ENCODE measurements at regions not wholly inside any gene's neighbourhood (a gene's known extent, or its start where the extent isn't known, plus 50 kb on each side); places are given as distances from the start of the nearest gene placed in this dataset.

- H3K27ac ChIP-seq (ENCODE audit: insufficient read depth, low read depth, low read length), result no peak overlapping the region
- H3K9me1 ChIP-seq (replicated peaks; ENCODE audit: control insufficient read depth, extremely low read depth, insufficient read depth, low read length), result no peaks in the 10 kb centered on the region
- H3K4me1 ChIP-seq (ENCODE audit: control insufficient read depth, extremely low read depth, insufficient read depth, low read length), result peaks cover 25% of the 10 kb centered on the region
- no peaks in the 10 kb centered on the region for H3K27me3 ChIP-seq (ENCODE audit: control insufficient read depth in 2 of 2, insufficient read depth in 2 of 2, low read length in 2 of 2)
- no peaks in the 10 kb centered on the region for H3K9me3 ChIP-seq (replicated peaks; ENCODE audit: control insufficient read depth, insufficient read depth, low read length)
- no TSS peak for BruUV-seq (replicated peaks)
- TF ChIP-seq MAX (IDR thresholded peaks at IDR 0.05; ENCODE audit: insufficient read depth, insufficient read length) (no peak), CTCF (IDR thresholded peaks at IDR 0.05; ENCODE audit: extremely low read depth in 1 of 2, insufficient read depth in 1 of 2, low read depth in 1 of 2, low read length in 2 of 2) (no peak), EZH2 (IDR thresholded peaks at IDR 0.05; ENCODE audit: borderline replicate concordance, low read depth, low read length, severe bottlenecking) (no peak), POLR2A (IDR thresholded peaks at IDR 0.05; ENCODE audit: low read depth, low read length) (no peak), POLR2AphosphoS5 (IDR thresholded peaks at IDR 0.05; ENCODE audit: insufficient read depth, low read depth, low read length) (no peak), FOS (IDR thresholded peaks at IDR 0.05; ENCODE audit: borderline replicate concordance, insufficient read depth, low read length) (no peak), MYC (IDR thresholded peaks at IDR 0.05; ENCODE audit: low read depth, low read length) (no peak), JUN (IDR thresholded peaks at IDR 0.05; ENCODE audit: borderline replicate concordance, insufficient read depth, insufficient read length, low read depth) (no peak), GATA2 (IDR thresholded peaks at IDR 0.05; ENCODE audit: insufficient read depth, insufficient read length, low read depth, low read length) (no peak)
- POLR2A ChIA-PET, result no interaction called here
- no peaks in the 10 kb centered on the region for H3K36me3 ChIP-seq (ENCODE audit: control insufficient read depth in 2 of 2, extremely low read depth in 1 of 2, insufficient read depth in 2 of 2, low read length in 2 of 2)
- dilution Hi-C loops (cut with MboI; ENCODE audit: extremely low pct_ligation_motif_present, low sequenced_read_pairs), result no loop called here
- no peak overlapping the region for H3K4me2 ChIP-seq (ENCODE audit: insufficient read depth, low read length)
- no peak for DNase-seq (ENCODE audit: low read depth, low spot score)
- CTCF ChIA-PET, result interaction anchor here (1.0 to 1.5 kb wide), 2 partner anchors 35 to 99 kb away, joined by 3 to 11 read pairs; no protein-coding TSS in a partner anchor
- H3K9ac ChIP-seq (replicated peaks; ENCODE audit: extremely low read depth, insufficient read depth, low read length), result no peak overlapping the region
- H4K20me1 ChIP-seq (replicated peaks; ENCODE audit: control insufficient read depth, extremely low read depth, insufficient read depth, low read length), result no peaks in the 10 kb centered on the region
- no peak for FAIRE-seq
- H3K4me3 ChIP-seq (replicated peaks in 1 of 3; ENCODE audit: insufficient read depth in 1 of 3, low read depth in 1 of 3, low read length in 3 of 3), result no peak overlapping the region
- H3K79me2 ChIP-seq (ENCODE audit: control insufficient read depth, insufficient read depth, low read length), result no peaks in the 10 kb centered on the region
- intact Hi-C loops (cut with micrococcal nuclease), result no loop called here
- no peak overlapping the region for H2AFZ ChIP-seq (ENCODE audit: low read depth, low read length)
These were observed 56.8 kb upstream of the DCTD start for GRCh38 chr4:182973941-182974340.
